GM23338 (cell line): ENCODE measurements at regions not wholly inside any gene's neighbourhood (a gene's known extent, or its start where the extent isn't known, plus 50 kb on each side); places are given as distances from the start of the nearest gene placed in this dataset.
A peak's percentile ranks its signal among the peaks of the same experiment; 100 is the strongest.

ENCODE experiments used
- ATAC-seq: fragments of 200-7000 bp; cut with Tn5 transposase; 3 replicates; pipeline ENCODE4 v1.9.1; 2020
- DNase-seq: peaks from one replicate; pipeline ENCODE4 v3.0.0-alpha.2; 2015; ENCODE audit warnings: low spot score
- H2AFZ ChIP-seq: fragments of 200-600 bp; sonication (generic); 2 replicates; pipeline ENCODE4 v1.8.0; 2016; ENCODE audit warnings: antibody characterized with exemption, mild to moderate bottlenecking, moderate library complexity
- H3F3A ChIP-seq: fragments of 200-600 bp; sonication (generic); replicated peaks from 2 replicates; pipeline ENCODE4 v1.8.0; 2017; ENCODE audit warnings: antibody characterized with exemption, mixed run types, low read depth
- H3K27ac ChIP-seq: fragments of 200-600 bp; sonication (generic); 2 replicates; pipeline ENCODE4 v1.6.1; 2016; ENCODE audit warnings: low read depth
- H3K27me3 ChIP-seq: fragments of 200-600 bp; sonication (generic); 2 replicates; pipeline ENCODE4 v1.8.0; 2016; ENCODE audit warnings: mild to moderate bottlenecking, mixed run types, moderate library complexity; ENCODE audit not compliant: insufficient read depth
- H3K36me3 ChIP-seq: fragments of 200-600 bp; sonication (generic); 2 replicates; pipeline ENCODE4 v1.8.0; 2016; ENCODE audit warnings: mild to moderate bottlenecking; ENCODE audit not compliant: insufficient read depth
- H3K4me1 ChIP-seq: fragments of 200-600 bp; sonication (generic); 2 replicates; pipeline ENCODE4 v1.8.0; 2016; ENCODE audit warnings: mild to moderate bottlenecking, moderate library complexity; ENCODE audit not compliant: insufficient read depth
- H3K4me2 ChIP-seq: fragments of 200-600 bp; sonication (generic); 2 replicates; pipeline ENCODE4 v1.7.1; 2017; ENCODE audit warnings: mixed run types
- H3K4me3 ChIP-seq: fragments of 200-600 bp; sonication (generic); 2 replicates; pipeline ENCODE4 v1.6.1; 2016; ENCODE audit warnings: mixed run types
- H3K79me2 ChIP-seq: fragments of 200-600 bp; sonication (generic); replicated peaks from 2 replicates; pipeline ENCODE4 v1.8.0; 2017; ENCODE audit warnings: mild to moderate bottlenecking; ENCODE audit not compliant: insufficient read depth
- H3K9me2 ChIP-seq: fragments of 200-600 bp; sonication (generic); 2 replicates; pipeline ENCODE4 v1.8.0; 2017; ENCODE audit not compliant: insufficient read depth
- H4K20me1 ChIP-seq: fragments of 200-600 bp; sonication (generic); replicated peaks from 2 replicates; pipeline ENCODE4 v1.8.0; 2017; ENCODE audit warnings: mild to moderate bottlenecking; ENCODE audit not compliant: insufficient read depth
- H3K27ac Mint-ChIP-seq: 2 replicates; pipeline ENCODE4 v1.8.0; 2020; ENCODE audit warnings: inconsistent platforms, mild to moderate bottlenecking, moderate library complexity, mixed read lengths
- H3K27me3 Mint-ChIP-seq: 3 replicates; pipeline ENCODE4 v1.8.0; 2022; ENCODE audit warnings: low read depth, mild to moderate bottlenecking, moderate library complexity, mixed read lengths, inconsistent platforms; ENCODE audit not compliant: insufficient read depth, poor library complexity
- H3K36me3 Mint-ChIP-seq: 3 replicates; pipeline ENCODE4 v1.8.0; 2021; ENCODE audit warnings: low read depth, mild to moderate bottlenecking, inconsistent platforms, moderate library complexity, mixed read lengths
- H3K4me1 Mint-ChIP-seq: 3 replicates; pipeline ENCODE4 v1.8.0; 2020; ENCODE audit warnings: mild to moderate bottlenecking, inconsistent platforms, mixed read lengths
- H3K4me3 Mint-ChIP-seq: 3 replicates; pipeline ENCODE4 v1.8.0; 2021; ENCODE audit warnings: moderate library complexity, mild to moderate bottlenecking, inconsistent platforms, mixed read lengths
- H3K9me3 Mint-ChIP-seq: 3 replicates; pipeline ENCODE4 v1.8.0; 2020; ENCODE audit warnings: moderate library complexity, mild to moderate bottlenecking, inconsistent platforms, mixed read lengths
- CREB1 ChIP-seq: fragments of 250-450 bp; sonication (Bioruptor Pico); IDR thresholded peaks from 2 replicates; pipeline ENCODE4 v1.5.0; 2020; ENCODE audit warnings: low read depth, mild to moderate bottlenecking, moderate library complexity
- CTCF ChIP-seq, 2 experiments: fragments of 200-600 bp in 1 of 2; sonication (generic) in 1 of 2; conservative IDR thresholded peaks; 2 replicates each; pipeline versions ENCODE4 v1.5.1 to v1.6.1; 2016 to 2017; ENCODE audit warnings: antibody characterized with exemption in 2 of 2, low read depth in 2 of 2, mild to moderate bottlenecking in 2 of 2, moderate library complexity in 1 of 2
- JUNB ChIP-seq: IDR thresholded peaks from one replicate; pipeline ENCODE4 v1.6.1; 2016; ENCODE audit warnings: antibody characterized with exemption; ENCODE audit not compliant: unreplicated experiment
- NANOG ChIP-seq: IDR thresholded peaks from 2 replicates; pipeline ENCODE4 v1.6.1; 2016; ENCODE audit warnings: antibody characterized with exemption, borderline replicate concordance
- POLR2AphosphoS5 ChIP-seq: IDR thresholded peaks from 2 replicates; pipeline ENCODE4 v1.6.1; 2016; ENCODE audit warnings: antibody characterized with exemption, low read depth
- TF ChIP-seq, protein P1 (sequence below): IDR thresholded peaks from one replicate; pipeline ENCODE4 v1.6.1; 2018; ENCODE audit warnings: antibody characterized with exemption; ENCODE audit not compliant: unreplicated experiment

DNA sequence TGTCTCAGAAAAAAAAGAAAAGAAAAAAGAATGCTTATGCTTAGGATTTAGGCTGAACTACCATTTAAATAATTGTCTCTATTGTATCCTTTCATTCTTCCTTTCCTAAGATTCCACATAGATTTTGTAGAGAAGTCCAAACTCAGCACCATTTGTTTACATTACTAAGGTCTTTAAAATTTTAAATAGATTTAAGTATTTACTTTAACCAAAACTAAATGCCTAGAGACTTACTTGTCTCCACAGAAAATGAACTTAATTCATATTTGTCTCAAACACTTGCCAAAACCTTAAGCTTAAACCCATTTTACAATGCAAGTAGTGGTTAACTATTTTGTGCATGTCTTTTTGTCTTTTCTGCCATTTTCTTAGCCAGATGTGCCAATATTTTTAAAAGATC lies 54.1 kb upstream of the ABI1 start (continued):
- TF ChIP-seq CTCF (conservative IDR thresholded peaks at IDR 0.05; ENCODE audit: low read depth in 2 of 2) (no peak), CREB1 (CRISPR knock-in tag) (no peak), NANOG (no peak), JUNB (no peak)
- TF ChIP-seq, protein P1, sequence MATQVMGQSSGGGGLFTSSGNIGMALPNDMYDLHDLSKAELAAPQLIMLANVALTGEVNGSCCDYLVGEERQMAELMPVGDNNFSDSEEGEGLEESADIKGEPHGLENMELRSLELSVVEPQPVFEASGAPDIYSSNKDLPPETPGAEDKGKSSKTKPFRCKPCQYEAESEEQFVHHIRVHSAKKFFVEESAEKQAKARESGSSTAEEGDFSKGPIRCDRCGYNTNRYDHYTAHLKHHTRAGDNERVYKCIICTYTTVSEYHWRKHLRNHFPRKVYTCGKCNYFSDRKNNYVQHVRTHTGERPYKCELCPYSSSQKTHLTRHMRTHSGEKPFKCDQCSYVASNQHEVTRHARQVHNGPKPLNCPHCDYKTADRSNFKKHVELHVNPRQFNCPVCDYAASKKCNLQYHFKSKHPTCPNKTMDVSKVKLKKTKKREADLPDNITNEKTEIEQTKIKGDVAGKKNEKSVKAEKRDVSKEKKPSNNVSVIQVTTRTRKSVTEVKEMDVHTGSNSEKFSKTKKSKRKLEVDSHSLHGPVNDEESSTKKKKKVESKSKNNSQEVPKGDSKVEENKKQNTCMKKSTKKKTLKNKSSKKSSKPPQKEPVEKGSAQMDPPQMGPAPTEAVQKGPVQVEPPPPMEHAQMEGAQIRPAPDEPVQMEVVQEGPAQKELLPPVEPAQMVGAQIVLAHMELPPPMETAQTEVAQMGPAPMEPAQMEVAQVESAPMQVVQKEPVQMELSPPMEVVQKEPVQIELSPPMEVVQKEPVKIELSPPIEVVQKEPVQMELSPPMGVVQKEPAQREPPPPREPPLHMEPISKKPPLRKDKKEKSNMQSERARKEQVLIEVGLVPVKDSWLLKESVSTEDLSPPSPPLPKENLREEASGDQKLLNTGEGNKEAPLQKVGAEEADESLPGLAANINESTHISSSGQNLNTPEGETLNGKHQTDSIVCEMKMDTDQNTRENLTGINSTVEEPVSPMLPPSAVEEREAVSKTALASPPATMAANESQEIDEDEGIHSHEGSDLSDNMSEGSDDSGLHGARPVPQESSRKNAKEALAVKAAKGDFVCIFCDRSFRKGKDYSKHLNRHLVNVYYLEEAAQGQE = no peak

GRCh38 chr10:26911811-26912461 lies 51.2 kb upstream of the ABI1 start:
- H3K4me3 Mint-ChIP-seq = no peak overlapping the region
- ATAC-seq (no peak), DNase-seq (no peak)
- no peaks in the 10 kb centered on the region for H3K36me3 Mint-ChIP-seq
- no peaks in the 10 kb centered on the region for H3K79me2 ChIP-seq
- H3K27ac ChIP-seq = no peak overlapping the region
- H4K20me1 ChIP-seq = no peaks in the 10 kb centered on the region
- TF ChIP-seq POLR2AphosphoS5 = no peak
- 0 out of 2 replicates have a peak overlapping the region, but pooled peaks have one; percentile 19 for H2AFZ ChIP-seq
- H3K4me2 ChIP-seq = no peak overlapping the region
- peaks cover 3% of the 10 kb centered on the region for H3K27me3 Mint-ChIP-seq
- no peak overlapping the region for H3K4me3 ChIP-seq
- H3K36me3 ChIP-seq = no peaks in the 10 kb centered on the region
- H3K9me2 ChIP-seq = 0 out of 2 replicates have a peak, but pooled peaks cover 4% of the 10 kb centered on the region
- H3K9me3 Mint-ChIP-seq = no peaks in the 10 kb centered on the region
- no peaks in the 10 kb centered on the region for H3K27me3 ChIP-seq
- no peaks in the 10 kb centered on the region for H3K4me1 ChIP-seq
- no peaks in the 10 kb centered on the region for H3K4me1 Mint-ChIP-seq
- H3F3A ChIP-seq = no peaks in the 10 kb centered on the region
- no peak overlapping the region for H3K27ac Mint-ChIP-seq
